ENCODE measurements at regions not wholly inside any gene's neighbourhood (a gene's known extent, or its start where the extent isn't known, plus 50 kb on each side); places are given as distances from the start of the nearest gene placed in this dataset.

GRCh38 chr2:105175231-105175630 lies 66.3 kb upstream of the GPR45 start:
- FAIRE-seq, result no peak
- no peak overlapping the region for H3K4me3 ChIP-seq

DNA sequence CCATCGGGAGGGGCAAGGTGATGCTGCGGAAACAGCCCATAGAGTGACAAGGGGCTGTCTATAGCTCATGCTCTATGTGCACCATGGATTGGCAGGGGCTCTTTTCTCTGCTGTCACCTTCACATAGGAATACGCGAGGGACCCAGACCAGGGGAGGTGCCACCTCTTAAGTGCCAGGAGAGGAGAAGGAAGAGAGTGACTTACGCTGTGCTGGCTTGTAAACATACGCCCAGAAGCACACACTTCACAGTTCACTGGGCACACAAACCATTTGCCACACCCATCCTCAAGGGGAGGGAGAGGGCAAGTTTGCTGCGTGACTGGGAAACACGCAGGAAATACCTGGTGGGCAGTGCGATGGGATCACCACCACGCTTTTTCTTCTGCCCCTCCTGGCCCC lies 65.1 kb upstream of the GPR45 start:
- Histone ChIP-seq H3K27ac (no peak overlapping the region), H3K9me3 (no peaks in the 10 kb centered on the region), H3K4me1 (0 out of 3 replicates have a peak, but pooled peaks cover 3% of the 10 kb centered on the region), H3K4me3 (no peak overlapping the region), H3K4me2 (0 out of 3 replicates have a peak overlapping the region, but pooled peaks have one; percentile 10)
- no peak for TF ChIP-seq CEBPB (IDR thresholded peaks at IDR 0.05)
- ChIA-PET CTCF (no interaction called here), POLR2A (no interaction called here)
- ATAC-seq, result no peak; a peak in 1 of 6 replicates
- 10% methylated on average over 10 of the region's 10 CpGs for WGBS (ENCODE audit: missing lambda C conversion rate)
- no peak for DNase-seq (ENCODE audit: low read depth in 1 of 2, low spot score in 1 of 2)
- no peak for FAIRE-seq

More at GRCh38 chr2:105175231-105175630, 66.3 kb upstream of the GPR45 start:
- ChIA-PET POLR2A (interaction anchor here (0.6 kb wide), 1 partner anchor 142 kb away, joined by 4 read pairs; no protein-coding TSS in a partner anchor), CTCF (interaction anchor here (0.8 kb wide), 1 partner anchor 61 kb away, joined by 3 read pairs; no protein-coding TSS in a partner anchor)
- WGBS (ENCODE audit: missing lambda C conversion rate), result 8% methylated on average over 4 of the region's 4 CpGs
- ATAC-seq (no peak), DNase-seq (ENCODE audit: low read depth in 1 of 2, low spot score in 1 of 2) (no peak)
- Histone ChIP-seq H3K9me3 (no peaks in the 10 kb centered on the region), H3K4me2 (no peak overlapping the region), H3K4me1 (0 out of 3 replicates have a peak, but pooled peaks cover 3% of the 10 kb centered on the region), H3K27ac (no peak overlapping the region)
- TF ChIP-seq E2F6 (IDR thresholded peaks at IDR 0.05; ENCODE audit: borderline replicate concordance, low read depth) (no peak), NFE2L2 (conservative IDR thresholded peaks at IDR 0.05; ENCODE audit: low read length) (no peak), HOXA7 (CRISPR knock-in tag; IDR thresholded peaks at IDR 0.05) (no peak)

GRCh38 chr2:105177008-105177407 lies 64.5 kb upstream of the GPR45 start:
- Histone ChIP-seq H3K4me3 (no peak overlapping the region), H3K4me1 (0 out of 3 replicates have a peak, but pooled peaks cover 3% of the 10 kb centered on the region), H3K27ac (no peak overlapping the region), H3K9me3 (no peaks in the 10 kb centered on the region), H3K4me2 (no peak overlapping the region)
- no peak for TF ChIP-seq RAD21 (conservative IDR thresholded peaks at IDR 0.05 in 1 of 2, IDR thresholded peaks at IDR 0.05 in 1 of 2)
- POLR2A ChIA-PET, result no interaction called here
- no peak for DNase-seq (ENCODE audit: low read depth in 1 of 2, low spot score in 1 of 2)
- 33% methylated on average over 2 of the region's 2 CpGs for WGBS (ENCODE audit: missing lambda C conversion rate)
- ATAC-seq, result no peak
- CTCF ChIA-PET, result interaction anchor here (1.0 kb wide), 1 partner anchor 59 kb away, joined by 4 read pairs; no protein-coding TSS in a partner anchor
- FAIRE-seq, result no peak

GRCh38 chr2:105177536-105178254 lies 63.8 kb upstream of the GPR45 start:
- ChIA-PET POLR2A (no interaction called here), CTCF (interaction anchor here (1.0 kb wide), 1 partner anchor 58 kb away, joined by 4 read pairs; no protein-coding TSS in a partner anchor)
- TF ChIP-seq HOXB5 (CRISPR knock-in tag; IDR thresholded peaks at IDR 0.05) (no peak), ZFP36 (IDR thresholded peaks at IDR 0.05; ENCODE audit: borderline replicate concordance, partially characterized antibody) (no peak), ZC3H11A (IDR thresholded peaks at IDR 0.05) (no peak), ZNF302 (CRISPR knock-in tag; IDR thresholded peaks at IDR 0.05) (no peak), SREBF2 (IDR thresholded peaks at IDR 0.05) (no peak), E2F6 (IDR thresholded peaks at IDR 0.05; ENCODE audit: borderline replicate concordance, low read depth) (no peak), ZSCAN20 (CRISPR knock-in tag; IDR thresholded peaks at IDR 0.05) (no peak), EP300 (IDR thresholded peaks at IDR 0.05) (no peak), CBX8 (IDR thresholded peaks at IDR 0.05) (no peak), HOXA7 (CRISPR knock-in tag; IDR thresholded peaks at IDR 0.05) (no peak), TFCP2L1 (CRISPR knock-in tag; IDR thresholded peaks at IDR 0.05) (no peak), ELK1 (IDR thresholded peaks at IDR 0.05; ENCODE audit: low read depth, low read length) (no peak), RNF2 (IDR thresholded peaks at IDR 0.05; ENCODE audit: borderline replicate concordance, low read depth) (no peak), CEBPB (IDR thresholded peaks at IDR 0.05) (no peak), KDM5A (IDR thresholded peaks at IDR 0.05) (no peak), CHD2 (IDR thresholded peaks at IDR 0.05; ENCODE audit: low read length, partially characterized antibody) (no peak), TP53 (CRISPR knock-in tag; IDR thresholded peaks at IDR 0.05) (no peak)
- TF ChIP-seq, protein P1, sequence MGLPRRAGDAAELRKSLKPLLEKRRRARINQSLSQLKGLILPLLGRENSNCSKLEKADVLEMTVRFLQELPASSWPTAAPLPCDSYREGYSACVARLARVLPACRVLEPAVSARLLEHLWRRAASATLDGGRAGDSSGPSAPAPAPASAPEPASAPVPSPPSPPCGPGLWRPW (IDR thresholded peaks at IDR 0.05), result no peak
- TF ChIP-seq, protein P2, sequence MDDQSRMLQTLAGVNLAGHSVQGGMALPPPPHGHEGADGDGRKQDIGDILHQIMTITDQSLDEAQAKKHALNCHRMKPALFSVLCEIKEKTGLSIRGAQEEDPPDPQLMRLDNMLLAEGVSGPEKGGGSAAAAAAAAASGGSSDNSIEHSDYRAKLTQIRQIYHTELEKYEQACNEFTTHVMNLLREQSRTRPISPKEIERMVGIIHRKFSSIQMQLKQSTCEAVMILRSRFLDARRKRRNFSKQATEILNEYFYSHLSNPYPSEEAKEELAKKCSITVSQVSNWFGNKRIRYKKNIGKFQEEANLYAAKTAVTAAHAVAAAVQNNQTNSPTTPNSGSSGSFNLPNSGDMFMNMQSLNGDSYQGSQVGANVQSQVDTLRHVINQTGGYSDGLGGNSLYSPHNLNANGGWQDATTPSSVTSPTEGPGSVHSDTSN (IDR thresholded peaks at IDR 0.05), result no peak
- Histone ChIP-seq H3K27ac (no peak overlapping the region), H3K4me1 (0 out of 3 replicates have a peak, but pooled peaks cover 3% of the 10 kb centered on the region), H3K4me2 (no peak overlapping the region), H3K4me3 (no peak overlapping the region), H3K9me3 (no peaks in the 10 kb centered on the region)
- WGBS (ENCODE audit: missing lambda C conversion rate), result 70% methylated on average over 12 of the region's 12 CpGs
- DNase-seq (ENCODE audit: low read depth in 1 of 2, low spot score in 1 of 2) (no peak), ATAC-seq (no peak), FAIRE-seq (no peak)
